ENCODE measurements at regions not wholly inside any gene's neighbourhood (a gene's known extent, or its start where the extent isn't known, plus 50 kb on each side); places are given as distances from the start of the nearest gene placed in this dataset.
"Not testable (repeated sequence)": the region's sequence is repeated elsewhere in the genome, so short reads cannot be mapped to it uniquely, and the experiment has no call there.

DNA sequence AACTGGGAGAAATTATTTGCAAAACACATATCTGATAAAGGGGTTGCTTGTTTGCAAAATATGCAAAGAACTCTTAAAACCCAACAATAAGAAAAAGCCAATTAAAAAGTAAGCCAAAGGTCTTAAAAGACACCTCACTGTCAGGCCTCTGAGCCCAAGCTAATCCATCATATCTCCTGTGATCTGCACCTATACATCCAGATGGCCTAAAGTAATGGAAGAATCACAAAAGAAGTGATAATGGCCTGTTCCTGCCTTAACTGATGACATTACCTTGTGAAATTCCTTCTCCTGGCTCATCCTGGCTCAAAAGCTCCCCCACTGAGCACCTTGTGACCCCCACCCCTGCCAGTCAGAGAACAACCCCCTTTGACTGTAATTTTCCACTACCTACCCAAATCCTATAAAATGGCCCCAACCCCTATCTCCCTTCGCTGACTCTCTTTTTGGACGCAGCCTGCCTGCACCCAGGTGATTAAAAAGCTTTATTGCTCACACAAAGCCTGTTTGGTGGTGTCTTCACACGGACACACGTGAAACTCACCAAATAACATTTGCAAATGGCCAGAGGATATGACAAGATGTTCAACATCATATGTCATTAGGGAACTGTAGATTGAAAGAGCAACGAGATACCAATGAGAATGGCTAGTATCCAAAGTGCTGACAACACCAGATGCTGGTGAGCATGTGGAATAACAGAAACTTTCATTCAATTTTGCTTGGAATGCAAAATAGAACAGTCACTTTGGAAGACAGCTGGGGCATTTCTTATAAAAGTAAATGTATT, 565.0 kb upstream of the ADGRB3 start:
- H3K27ac Mint-ChIP-seq = no peak overlapping the region
- peaks cover 11% of the 10 kb centered on the region for H3K9me3 Mint-ChIP-seq
- no peaks in the 10 kb centered on the region for H3K4me1 Mint-ChIP-seq
- no peak for ATAC-seq (replicated peaks)
- H3K4me3 Mint-ChIP-seq = no peak overlapping the region
- H3K27me3 Mint-ChIP-seq = no peaks in the 10 kb centered on the region
- H3K36me3 Mint-ChIP-seq (ENCODE audit: low read depth) = no peaks in the 10 kb centered on the region

DNA sequence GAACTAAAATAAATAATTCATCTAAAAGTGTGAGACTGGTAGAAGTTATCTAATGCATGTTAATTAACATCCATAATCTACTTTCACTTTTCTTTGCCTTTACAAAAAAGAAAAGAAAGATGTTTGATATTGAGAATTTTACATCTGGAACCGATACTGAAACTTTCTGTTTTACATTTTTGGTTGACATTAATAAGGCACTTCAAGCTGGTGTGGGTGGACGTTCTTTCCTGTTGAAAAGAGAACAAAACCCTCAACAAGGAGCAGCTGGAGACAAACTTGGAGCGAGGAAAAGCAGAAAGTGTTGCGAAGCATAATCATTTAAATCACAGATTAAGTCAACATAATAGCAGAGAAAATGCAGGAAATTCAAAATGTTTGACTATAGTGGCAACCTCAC, 575.2 kb upstream of the ADGRB3 start:
- H3K36me3 Mint-ChIP-seq (ENCODE audit: low read depth) = no peaks in the 10 kb centered on the region
- H3K27me3 Mint-ChIP-seq = no peaks in the 10 kb centered on the region
- no peak for ATAC-seq (replicated peaks)
- H3K4me1 Mint-ChIP-seq = no peaks in the 10 kb centered on the region
- no peak overlapping the region for H3K27ac Mint-ChIP-seq
- peaks cover 6% of the 10 kb centered on the region for H3K9me3 Mint-ChIP-seq
- no peak overlapping the region for H3K4me3 Mint-ChIP-seq

DNA sequence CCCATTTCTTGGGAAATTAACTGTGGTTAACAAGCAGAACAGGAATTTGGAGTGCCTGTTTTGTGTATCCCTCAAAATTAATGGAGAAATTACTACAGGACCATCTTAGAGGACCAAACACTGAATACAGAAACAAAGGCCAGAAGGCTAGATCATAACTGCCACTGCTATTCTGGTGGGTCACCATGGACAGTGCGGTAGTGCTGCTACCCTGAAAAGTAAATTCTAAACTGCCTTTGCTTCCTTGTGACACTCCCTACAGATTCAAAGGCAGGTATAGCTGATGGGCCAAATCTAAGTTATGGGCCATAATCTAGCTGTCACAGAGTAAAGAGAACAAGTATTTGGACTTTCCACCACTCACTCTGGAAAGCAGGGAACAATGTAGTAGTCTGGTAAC, 575.8 kb upstream of the ADGRB3 start:
- peaks cover 6% of the 10 kb centered on the region for H3K9me3 Mint-ChIP-seq
- no peak for ATAC-seq (replicated peaks)
- H3K36me3 Mint-ChIP-seq (ENCODE audit: low read depth) = no peaks in the 10 kb centered on the region
- H3K4me3 Mint-ChIP-seq = no peak overlapping the region
- no peaks in the 10 kb centered on the region for H3K27me3 Mint-ChIP-seq
- H3K27ac Mint-ChIP-seq = no peak overlapping the region
- H3K4me1 Mint-ChIP-seq = no peaks in the 10 kb centered on the region

DNA sequence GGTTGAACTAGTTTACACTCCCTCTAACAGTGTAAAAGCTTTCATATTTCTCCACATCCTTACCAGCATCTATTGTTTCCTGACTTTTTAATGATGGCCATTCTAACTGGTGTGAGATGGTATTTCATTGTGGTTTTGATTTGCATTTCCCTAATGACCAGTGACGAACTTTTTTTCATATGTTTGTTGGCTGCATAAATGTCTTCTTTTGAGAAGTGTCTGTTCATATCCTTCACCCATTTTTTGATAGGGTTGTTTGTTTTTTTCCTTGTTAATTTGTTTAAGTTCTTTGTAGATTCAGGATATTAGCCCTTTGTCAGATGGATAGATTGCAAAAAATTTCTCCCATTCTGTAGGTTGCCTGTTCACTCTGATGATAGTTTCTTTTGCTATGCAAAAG, 578.5 kb upstream of the ADGRB3 start:
- not testable (repeated sequence) for ATAC-seq (replicated peaks); H3K36me3 Mint-ChIP-seq (ENCODE audit: low read depth); H3K4me3 Mint-ChIP-seq; H3K4me1 Mint-ChIP-seq; H3K27me3 Mint-ChIP-seq; H3K9me3 Mint-ChIP-seq; H3K27ac Mint-ChIP-seq

DNA sequence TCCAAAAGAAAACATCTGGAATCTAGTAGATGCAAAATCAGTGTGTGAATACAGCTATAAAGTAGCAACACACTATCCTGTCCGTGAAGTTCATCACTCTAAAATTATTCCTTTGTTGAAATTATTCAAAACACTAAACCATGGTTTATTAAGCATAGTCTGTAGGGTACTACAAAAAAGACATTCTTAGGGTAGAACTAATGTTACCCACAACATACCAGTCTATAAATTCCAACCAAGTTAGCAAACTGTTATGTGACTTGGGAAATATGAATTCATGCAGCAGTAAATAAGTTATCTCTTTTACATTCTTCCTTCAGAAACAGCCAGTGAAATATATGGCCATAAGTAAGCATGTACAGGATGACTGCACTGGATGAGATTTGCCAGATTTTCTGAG, 580.3 kb upstream of the ADGRB3 start:
- no peak for ATAC-seq (replicated peaks)
- no peak overlapping the region for H3K4me3 Mint-ChIP-seq
- no peaks in the 10 kb centered on the region for H3K4me1 Mint-ChIP-seq
- no peak overlapping the region for H3K27ac Mint-ChIP-seq
- H3K27me3 Mint-ChIP-seq = no peaks in the 10 kb centered on the region
- H3K36me3 Mint-ChIP-seq (ENCODE audit: low read depth) = no peaks in the 10 kb centered on the region
- peaks cover 3% of the 10 kb centered on the region for H3K9me3 Mint-ChIP-seq

DNA sequence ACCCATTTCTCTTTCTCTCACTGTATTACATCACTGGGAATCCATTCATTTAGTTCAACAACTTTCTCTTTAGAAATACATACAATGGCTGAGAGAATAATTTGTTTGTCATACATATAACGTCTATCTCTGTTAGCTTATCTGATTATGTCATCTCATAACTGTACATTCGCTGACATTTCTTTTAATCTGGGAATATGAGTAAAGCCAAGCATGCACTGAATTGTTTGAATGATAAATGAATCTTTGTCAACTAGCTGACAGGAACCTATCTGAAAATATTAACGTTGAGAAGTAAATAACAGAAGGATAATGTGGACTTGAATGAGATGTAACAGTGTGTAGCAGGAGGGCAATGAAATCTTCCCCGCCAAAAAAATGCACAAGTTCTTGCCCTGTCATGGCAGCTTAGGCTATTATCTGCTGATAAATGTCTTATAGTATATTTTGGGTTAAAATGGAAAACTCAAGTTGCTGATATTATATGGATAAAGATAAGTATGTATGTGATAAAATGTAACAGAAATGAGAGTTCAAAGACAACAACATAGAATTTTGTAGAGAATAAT, 581.2 kb upstream of the ADGRB3 start:
- Mint-ChIP-seq H3K27me3 (no peaks in the 10 kb centered on the region), H3K27ac (no peak overlapping the region), H3K36me3 (ENCODE audit: low read depth) (no peaks in the 10 kb centered on the region), H3K4me3 (no peak overlapping the region), H3K4me1 (no peaks in the 10 kb centered on the region), H3K9me3 (peaks cover 3% of the 10 kb centered on the region)
- no peak for ATAC-seq (replicated peaks)

DNA sequence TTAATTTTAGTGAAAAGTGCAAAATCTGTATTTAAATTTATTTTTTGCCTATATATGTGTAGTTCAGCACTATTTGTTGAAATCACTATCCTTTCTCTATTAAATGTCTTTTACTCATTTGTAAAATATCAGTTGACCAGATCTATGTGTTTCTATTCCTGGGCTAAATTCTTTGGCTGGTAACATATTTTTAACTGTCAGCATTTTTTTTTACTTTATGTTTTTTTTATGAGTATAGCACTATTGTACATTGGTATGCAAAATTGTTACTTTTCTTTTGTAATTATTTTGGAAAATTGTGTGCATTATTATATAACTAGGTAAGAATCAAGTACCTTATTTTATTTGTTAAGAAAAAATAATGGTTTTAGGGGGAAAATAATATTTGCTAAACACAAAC, 582.8 kb upstream of the ADGRB3 start:
- no peaks in the 10 kb centered on the region for H3K4me1 Mint-ChIP-seq
- H3K27me3 Mint-ChIP-seq = no peaks in the 10 kb centered on the region
- no peak overlapping the region for H3K4me3 Mint-ChIP-seq
- no peaks in the 10 kb centered on the region for H3K36me3 Mint-ChIP-seq (ENCODE audit: low read depth)
- H3K27ac Mint-ChIP-seq = no peak overlapping the region
- H3K9me3 Mint-ChIP-seq = peaks cover 4% of the 10 kb centered on the region
- no peak for ATAC-seq (replicated peaks)

DNA sequence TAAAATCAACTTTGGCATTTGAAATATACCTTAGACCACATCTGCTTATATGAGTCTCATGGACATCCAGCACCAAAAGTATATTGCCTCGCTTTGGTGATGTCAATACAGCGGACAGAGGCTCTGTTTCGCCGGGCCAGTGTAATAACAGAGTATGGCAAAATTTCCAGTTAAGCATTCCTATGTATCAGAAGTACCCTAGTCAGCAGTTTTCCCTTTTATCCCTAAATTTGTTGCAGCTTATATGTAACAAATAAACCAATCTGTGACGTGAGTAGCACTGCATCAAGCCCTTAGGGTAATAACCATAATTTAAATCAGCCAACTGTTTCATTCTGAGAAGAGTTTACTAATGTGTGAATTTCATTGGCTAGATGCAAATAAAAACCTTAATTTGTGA, 585.5 kb upstream of the ADGRB3 start:
- Mint-ChIP-seq H3K9me3 (peaks cover 7% of the 10 kb centered on the region), H3K36me3 (ENCODE audit: low read depth) (no peaks in the 10 kb centered on the region), H3K27ac (no peak overlapping the region), H3K27me3 (no peaks in the 10 kb centered on the region), H3K4me1 (no peaks in the 10 kb centered on the region), H3K4me3 (no peak overlapping the region)
- no peak for ATAC-seq (replicated peaks)

DNA sequence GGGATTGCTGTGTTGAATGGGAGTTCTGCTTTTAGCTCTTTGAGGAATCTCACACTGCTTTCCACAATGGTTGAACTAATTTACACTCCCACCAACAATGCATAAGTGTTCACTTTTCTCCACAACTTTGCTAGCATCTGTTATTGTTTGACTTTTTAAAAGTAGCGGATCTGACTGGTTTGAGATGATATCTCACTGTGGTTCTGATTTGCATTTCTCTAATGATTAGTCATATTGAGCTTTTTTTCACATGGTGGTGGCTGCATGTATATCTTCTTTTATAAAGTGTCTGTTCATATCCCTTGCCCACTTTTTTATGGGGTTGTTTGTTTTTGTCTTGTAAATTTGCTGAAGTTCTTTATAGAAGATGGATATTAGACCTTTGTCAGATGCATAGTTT, 588.3 kb upstream of the ADGRB3 start:
- Mint-ChIP-seq H3K9me3 (peaks cover 4% of the 10 kb centered on the region), H3K27me3 (no peaks in the 10 kb centered on the region)

DNA sequence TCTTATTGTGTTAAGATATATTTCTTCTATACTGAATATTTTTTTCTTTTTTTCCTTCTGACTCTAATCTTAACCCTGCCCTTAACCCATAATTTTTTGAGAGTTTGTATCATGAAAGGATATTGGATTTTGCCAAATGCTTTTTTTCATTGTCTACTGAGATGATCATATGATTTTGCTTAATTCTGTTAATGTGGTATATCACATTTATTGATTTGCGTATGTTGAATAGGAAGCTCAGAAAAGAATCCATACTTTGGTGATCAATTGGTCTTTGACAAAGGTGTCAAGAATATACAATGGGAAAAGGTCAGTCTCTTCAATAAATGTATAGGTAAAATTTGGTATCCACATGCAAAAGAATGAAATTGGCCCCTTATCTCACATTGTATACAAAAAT, 588.8 kb upstream of the ADGRB3 start:
- Mint-ChIP-seq H3K36me3 (ENCODE audit: low read depth) (no peaks in the 10 kb centered on the region), H3K4me3 (no peak overlapping the region), H3K27ac (no peak overlapping the region), H3K4me1 (no peaks in the 10 kb centered on the region), H3K9me3 (peaks cover 4% of the 10 kb centered on the region), H3K27me3 (no peaks in the 10 kb centered on the region)
- no peak for ATAC-seq (replicated peaks)

More for the DNA sequence above, 588.3 kb upstream of the ADGRB3 start:
- no peaks in the 10 kb centered on the region for H3K36me3 Mint-ChIP-seq (ENCODE audit: low read depth)
- H3K4me3 Mint-ChIP-seq = no peak overlapping the region
- no peak overlapping the region for H3K27ac Mint-ChIP-seq
- H3K4me1 Mint-ChIP-seq = no peaks in the 10 kb centered on the region
- no peak for ATAC-seq (replicated peaks)

DNA sequence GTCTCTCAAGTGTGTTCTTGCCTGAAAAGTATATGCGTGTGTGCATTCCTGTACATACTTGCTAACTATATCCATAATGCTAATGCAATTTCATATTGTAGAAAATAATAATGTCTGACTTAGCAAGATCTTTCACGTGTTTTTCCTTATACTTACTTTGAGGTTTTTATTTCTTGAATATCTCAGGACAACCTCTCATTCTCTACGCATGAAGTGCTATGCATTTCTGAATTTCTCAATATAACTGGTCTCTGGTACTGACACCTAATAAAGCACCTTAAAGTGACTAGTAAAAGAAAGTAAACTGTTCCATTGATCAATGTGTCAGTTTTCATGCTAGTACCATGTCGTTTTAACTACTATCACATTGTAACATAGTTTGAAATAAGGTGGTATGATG, 589.9 kb upstream of the ADGRB3 start:
- ATAC-seq (replicated peaks) = no peak
- no peaks in the 10 kb centered on the region for H3K36me3 Mint-ChIP-seq (ENCODE audit: low read depth)
- H3K9me3 Mint-ChIP-seq = peaks cover 12% of the 10 kb centered on the region
- H3K4me3 Mint-ChIP-seq = no peak overlapping the region
- H3K27ac Mint-ChIP-seq = no peak overlapping the region
- H3K27me3 Mint-ChIP-seq = no peaks in the 10 kb centered on the region
- no peaks in the 10 kb centered on the region for H3K4me1 Mint-ChIP-seq

DNA sequence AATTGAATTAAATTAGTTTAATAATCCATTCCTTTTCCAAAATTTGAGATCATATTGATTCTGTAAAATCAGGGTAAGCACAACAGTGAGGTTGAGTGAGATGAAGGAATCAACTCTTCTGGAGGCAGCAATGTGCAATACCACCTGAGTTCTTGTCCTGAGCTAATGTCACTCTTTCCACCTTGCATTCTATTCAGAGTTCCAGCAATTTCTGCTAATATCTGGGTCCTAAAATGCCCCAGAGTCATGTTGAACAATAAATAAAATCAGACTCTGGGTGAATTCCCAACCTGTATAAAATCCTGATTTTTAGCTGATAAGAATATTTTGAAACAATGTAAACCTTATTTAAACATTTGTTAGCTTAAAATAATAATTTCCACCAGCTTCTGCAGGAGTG, 590.8 kb upstream of the ADGRB3 start:
- Mint-ChIP-seq H3K9me3 (peaks cover 15% of the 10 kb centered on the region), H3K4me3 (no peak overlapping the region), H3K36me3 (ENCODE audit: low read depth) (no peaks in the 10 kb centered on the region), H3K27me3 (no peaks in the 10 kb centered on the region), H3K27ac (no peak overlapping the region), H3K4me1 (no peaks in the 10 kb centered on the region)
- ATAC-seq (replicated peaks) = no peak

DNA sequence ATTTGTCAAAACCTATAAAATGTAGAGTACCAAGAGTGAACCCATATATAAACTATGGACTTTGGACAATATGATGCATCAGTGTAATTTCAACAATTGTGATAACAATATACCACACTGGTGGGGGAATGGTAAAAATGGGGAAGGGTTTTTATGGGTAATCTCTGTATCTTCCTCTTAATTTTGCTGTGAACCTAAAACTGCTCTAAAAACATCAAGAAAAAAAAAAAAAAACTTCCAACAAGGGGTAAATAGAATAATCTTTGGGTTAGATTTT, 592.0 kb upstream of the ADGRB3 start:
- no peaks in the 10 kb centered on the region for H3K27me3 Mint-ChIP-seq
- peaks cover 15% of the 10 kb centered on the region for H3K9me3 Mint-ChIP-seq
- H3K27ac Mint-ChIP-seq = no peak overlapping the region
- H3K4me1 Mint-ChIP-seq = no peaks in the 10 kb centered on the region
- no peaks in the 10 kb centered on the region for H3K36me3 Mint-ChIP-seq (ENCODE audit: low read depth)
- no peak overlapping the region for H3K4me3 Mint-ChIP-seq
- no peak for ATAC-seq (replicated peaks)

DNA sequence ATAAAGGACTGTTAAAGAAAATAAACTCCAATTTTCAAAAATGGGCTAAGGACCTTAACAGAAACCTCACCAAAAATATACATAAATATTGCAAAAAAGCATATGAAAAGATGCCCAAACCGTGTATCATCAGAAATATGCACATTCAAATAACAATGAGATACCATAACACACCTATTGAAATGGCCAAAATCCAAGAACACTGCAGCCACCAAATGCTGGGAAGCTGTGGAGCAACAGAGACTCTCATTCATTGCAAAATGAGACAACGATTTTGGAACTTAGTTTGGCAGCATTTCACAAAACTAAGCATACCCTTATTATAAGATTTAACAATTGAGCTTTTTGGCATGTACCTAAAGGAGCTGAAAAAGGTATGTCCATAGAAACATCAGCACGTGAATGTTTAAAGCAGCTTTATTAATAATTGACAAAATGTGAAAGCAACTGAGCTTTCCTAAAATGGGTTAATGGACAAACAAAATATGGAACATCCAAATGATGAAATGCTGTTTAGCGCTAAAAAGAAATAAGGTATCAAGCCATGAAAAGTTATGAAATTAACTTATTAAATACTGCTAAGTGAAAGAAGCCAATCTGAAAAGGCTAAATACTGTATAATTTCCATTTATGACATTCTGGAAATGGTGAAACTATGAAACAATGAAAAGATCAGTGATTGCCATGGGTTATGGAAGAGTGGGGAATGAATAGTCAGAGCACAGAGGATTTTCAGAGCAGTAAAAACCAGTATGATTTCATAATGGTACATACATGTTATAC, 592.6 kb upstream of the ADGRB3 start:
- Mint-ChIP-seq H3K36me3 (ENCODE audit: low read depth) (no peaks in the 10 kb centered on the region), H3K4me3 (no peak overlapping the region), H3K27ac (no peak overlapping the region), H3K27me3 (no peaks in the 10 kb centered on the region), H3K4me1 (no peaks in the 10 kb centered on the region), H3K9me3 (peaks cover 15% of the 10 kb centered on the region)
- ATAC-seq (replicated peaks) = no peak

DNA sequence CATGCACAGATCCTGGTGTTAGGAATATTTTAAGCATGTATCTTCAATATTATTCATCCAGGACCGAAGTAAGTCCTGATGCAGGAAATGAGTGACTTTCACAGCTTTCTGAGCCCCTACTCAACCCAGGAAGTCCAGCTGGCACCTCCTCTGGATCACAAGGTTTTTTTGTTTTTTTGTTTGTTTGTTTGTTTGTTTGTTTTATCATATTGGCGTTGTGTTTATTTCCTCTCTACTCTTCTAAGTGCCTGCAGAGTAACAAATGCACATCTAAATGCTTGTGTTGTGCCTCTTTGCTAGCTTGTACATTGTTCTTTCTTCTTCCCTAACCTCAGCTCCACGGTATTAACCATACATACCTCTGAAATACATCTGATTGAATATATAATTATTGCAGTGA, 594.3 kb upstream of the ADGRB3 start:
- Mint-ChIP-seq H3K4me1 (no peaks in the 10 kb centered on the region), H3K36me3 (ENCODE audit: low read depth) (no peaks in the 10 kb centered on the region), H3K27me3 (no peaks in the 10 kb centered on the region), H3K27ac (no peak overlapping the region), H3K9me3 (peaks cover 11% of the 10 kb centered on the region), H3K4me3 (no peak overlapping the region)
- no peak for ATAC-seq (replicated peaks)
